Fibroblast of lung (primary cell): ENCODE measurements at regions not wholly inside any gene's neighbourhood (a gene's known extent, or its start where the extent isn't known, plus 50 kb on each side); places are given as distances from the start of the nearest gene placed in this dataset.

Experiments
- DNase-seq, 2 donors: peaks; one replicate each; pipeline versions ENCODE4 v3.0.0 to v3.0.0-alpha.2; 2010; ENCODE audit warnings: low read depth in 2 of 2
- H2AFZ ChIP-seq: 2 replicates; pipeline ENCODE4 v1.5.1; 2012; ENCODE audit warnings: low read length, control low read depth, inconsistent platforms
- H3K27ac ChIP-seq: 2 replicates; pipeline ENCODE4 v1.5.1; 2011; ENCODE audit warnings: low read length, control low read depth; ENCODE audit not compliant: insufficient read depth
- H3K27me3 ChIP-seq: 2 replicates; pipeline ENCODE4 v1.5.1; 2011; ENCODE audit warnings: mild to moderate bottlenecking, low read length; ENCODE audit not compliant: control insufficient read depth, insufficient read depth
- H3K36me3 ChIP-seq: 2 replicates; pipeline ENCODE4 v1.5.1; 2011; ENCODE audit warnings: low read length; ENCODE audit not compliant: control insufficient read depth, insufficient read depth
- H3K4me1 ChIP-seq: 2 replicates; pipeline ENCODE4 v1.5.1; 2011; ENCODE audit warnings: low read length; ENCODE audit not compliant: control insufficient read depth, insufficient read depth; ENCODE audit errors: extremely low read depth
- H3K4me2 ChIP-seq: 2 replicates; pipeline ENCODE4 v1.5.1; 2011; ENCODE audit warnings: low read length, control low read depth; ENCODE audit not compliant: insufficient read depth; ENCODE audit errors: extremely low read depth
- H3K4me3 ChIP-seq, 4 experiments: fragments of 200-600 bp in 1 of 4; sonication (generic) in 1 of 4; replicated peaks in 1 of 4; 2 replicates each; pipeline ENCODE4 v1.5.1; 2011 to 2016; ENCODE audit warnings: low read length in 4 of 4, low read depth in 3 of 4, mild to moderate bottlenecking in 3 of 4, control low read depth in 2 of 4, inconsistent platforms in 1 of 4, mixed read lengths in 1 of 4; ENCODE audit not compliant: insufficient read depth in 1 of 4; ENCODE audit errors: control extremely low read depth in 1 of 4
- H3K79me2 ChIP-seq: 2 replicates; pipeline ENCODE4 v1.5.1; 2012; ENCODE audit warnings: mild to moderate bottlenecking, low read length, inconsistent platforms; ENCODE audit not compliant: control insufficient read depth, insufficient read depth
- H3K9ac ChIP-seq: 2 replicates; pipeline ENCODE4 v1.5.1; 2011; ENCODE audit warnings: mild to moderate bottlenecking, low read length, control low read depth; ENCODE audit not compliant: insufficient read depth
- H3K9me3 ChIP-seq: 2 replicates; pipeline ENCODE4 v1.5.1; 2012; ENCODE audit warnings: low read depth, low read length; ENCODE audit not compliant: control insufficient read depth, insufficient read depth
- H4K20me1 ChIP-seq: 2 replicates; pipeline ENCODE4 v1.5.1; 2011; ENCODE audit warnings: low read length; ENCODE audit not compliant: control insufficient read depth, insufficient read depth; ENCODE audit errors: extremely low read depth
- EZH2 ChIP-seq: IDR thresholded peaks from 2 replicates; pipeline ENCODE4 v1.5.1; 2012; ENCODE audit warnings: low read length, control low read depth, mild to moderate bottlenecking; ENCODE audit errors: missing control alignments
- TF ChIP-seq, protein P1 (sequence below), 2 donors: IDR thresholded peaks in 1 of 2; conservative IDR thresholded peaks in 1 of 2; 1 replicate in 1 of 2; 2 replicates in 1 of 2; pipeline ENCODE4 v1.5.1; 2011 to 2012; ENCODE audit warnings: low read length in 2 of 2, control low read depth in 1 of 2, inconsistent platforms in 1 of 2, low read depth in 1 of 2, mild to moderate bottlenecking in 1 of 2

DNA sequence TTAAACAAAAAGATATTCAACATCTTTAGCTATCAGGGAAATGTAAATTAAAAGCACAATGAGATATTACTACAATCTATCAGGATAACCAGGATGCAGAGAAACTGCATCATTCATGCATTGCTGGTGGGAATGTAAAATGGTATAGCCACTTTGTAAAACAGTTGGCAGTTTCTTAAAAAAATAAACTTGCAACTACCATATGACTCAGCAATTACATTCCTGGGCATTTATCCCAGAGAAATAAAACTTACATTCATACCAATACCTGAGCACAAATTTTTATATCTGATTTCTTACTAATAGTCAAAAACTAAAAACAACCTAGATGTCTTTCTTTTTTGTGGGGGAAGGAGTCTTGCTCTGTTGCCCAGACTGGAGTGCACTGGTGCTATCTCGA lies 190.3 kb upstream of the TAB2 start:
- Histone ChIP-seq H3K9ac (no peak overlapping the region), H3K4me3 (no peak overlapping the region), H2AFZ (no peak overlapping the region), H3K36me3 (no peaks in the 10 kb centered on the region), H3K4me1 (peaks cover 5% of the 10 kb centered on the region), H3K4me2 (no peak overlapping the region), H4K20me1 (no peaks in the 10 kb centered on the region), H3K27ac (no peak overlapping the region), H3K9me3 (no peaks in the 10 kb centered on the region), H3K79me2 (no peaks in the 10 kb centered on the region), H3K27me3 (no peaks in the 10 kb centered on the region)
- TF ChIP-seq EZH2 = no peak
- TF ChIP-seq, protein P1, sequence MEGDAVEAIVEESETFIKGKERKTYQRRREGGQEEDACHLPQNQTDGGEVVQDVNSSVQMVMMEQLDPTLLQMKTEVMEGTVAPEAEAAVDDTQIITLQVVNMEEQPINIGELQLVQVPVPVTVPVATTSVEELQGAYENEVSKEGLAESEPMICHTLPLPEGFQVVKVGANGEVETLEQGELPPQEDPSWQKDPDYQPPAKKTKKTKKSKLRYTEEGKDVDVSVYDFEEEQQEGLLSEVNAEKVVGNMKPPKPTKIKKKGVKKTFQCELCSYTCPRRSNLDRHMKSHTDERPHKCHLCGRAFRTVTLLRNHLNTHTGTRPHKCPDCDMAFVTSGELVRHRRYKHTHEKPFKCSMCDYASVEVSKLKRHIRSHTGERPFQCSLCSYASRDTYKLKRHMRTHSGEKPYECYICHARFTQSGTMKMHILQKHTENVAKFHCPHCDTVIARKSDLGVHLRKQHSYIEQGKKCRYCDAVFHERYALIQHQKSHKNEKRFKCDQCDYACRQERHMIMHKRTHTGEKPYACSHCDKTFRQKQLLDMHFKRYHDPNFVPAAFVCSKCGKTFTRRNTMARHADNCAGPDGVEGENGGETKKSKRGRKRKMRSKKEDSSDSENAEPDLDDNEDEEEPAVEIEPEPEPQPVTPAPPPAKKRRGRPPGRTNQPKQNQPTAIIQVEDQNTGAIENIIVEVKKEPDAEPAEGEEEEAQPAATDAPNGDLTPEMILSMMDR (conservative IDR thresholded peaks at IDR 0.05 in 1 of 2, IDR thresholded peaks at IDR 0.05 in 1 of 2; ENCODE audit: low read depth in 1 of 2, low read length in 2 of 2) = no peak
- peak; percentile 73 to 81 for DNase-seq

DNA sequence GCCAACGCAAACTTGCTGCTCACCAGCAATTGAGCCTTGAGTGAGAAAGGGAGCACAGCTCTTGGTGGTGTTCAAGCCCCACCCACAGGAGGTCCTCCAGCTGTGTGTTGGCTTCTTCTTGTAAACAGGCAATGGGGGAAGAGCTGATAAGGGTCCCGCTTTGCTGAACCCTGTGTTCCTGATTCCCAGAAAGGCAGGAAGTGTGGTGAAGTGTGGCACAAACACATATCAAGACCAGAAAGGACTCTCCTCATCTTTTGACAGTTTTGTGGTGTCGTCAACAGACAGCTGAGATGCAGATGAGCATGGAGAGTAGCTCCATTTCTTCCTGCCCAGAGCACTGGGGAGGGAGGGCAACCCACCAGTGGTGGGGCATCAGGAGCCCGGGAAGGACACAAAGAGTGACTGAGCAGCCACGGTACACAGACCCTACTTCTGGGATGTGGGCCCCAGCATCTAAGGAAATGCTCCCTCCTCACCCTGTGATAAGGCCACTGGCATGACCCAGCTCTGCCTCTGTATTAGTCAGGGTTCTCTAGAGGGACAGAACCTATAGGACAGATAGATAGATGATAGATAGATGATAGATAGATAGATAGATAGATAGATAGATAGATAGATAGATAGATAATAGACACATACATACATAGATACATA lies 188.9 kb upstream of the TAB2 start:
- Histone ChIP-seq H2AFZ (peak overlapping the region; percentile 35), H3K4me2 (no peak overlapping the region)

DNA sequence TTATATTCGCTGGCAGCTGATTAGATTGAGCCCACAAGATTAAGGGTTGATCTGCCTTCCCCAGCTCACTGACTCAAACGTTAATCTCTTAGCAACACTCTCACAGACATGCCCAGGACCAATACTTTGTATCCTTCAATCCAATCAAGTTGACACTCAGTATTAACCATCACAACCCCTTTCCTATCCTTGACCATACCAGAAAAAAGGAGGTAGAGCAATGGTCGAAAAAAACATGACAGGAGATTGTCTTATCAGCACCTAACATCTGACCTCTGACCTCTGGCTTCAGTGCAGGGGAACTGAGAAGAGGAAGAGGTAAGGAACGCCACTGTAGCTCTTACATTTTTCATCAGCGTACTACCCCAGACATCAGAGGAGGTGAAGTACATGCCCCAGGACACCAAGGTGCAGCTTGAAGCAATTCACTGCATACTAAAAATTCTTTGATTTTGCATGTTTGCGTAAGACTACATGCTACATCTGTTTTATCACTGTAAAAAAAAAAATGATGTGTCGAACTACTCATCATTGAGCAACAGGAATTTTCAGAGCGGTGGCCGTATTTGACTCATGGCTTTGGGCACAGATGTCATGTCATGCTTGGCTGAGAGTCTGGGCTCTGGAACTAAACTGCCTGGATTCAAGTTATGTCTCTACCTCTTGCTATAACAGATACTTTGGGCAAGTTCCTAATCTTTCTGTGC lies 188.0 kb upstream of the TAB2 start:
- peak overlapping the region; percentile 15 for H3K4me2 ChIP-seq
- no peaks in the 10 kb centered on the region for H4K20me1 ChIP-seq
- no peaks in the 10 kb centered on the region for H3K27me3 ChIP-seq
- H3K4me3 ChIP-seq = no peak overlapping the region
- no peak overlapping the region for H3K27ac ChIP-seq
- H3K9me3 ChIP-seq = no peaks in the 10 kb centered on the region
- H3K79me2 ChIP-seq = no peaks in the 10 kb centered on the region
- DNase-seq = peak; percentile 61 to 75
- H3K36me3 ChIP-seq = no peaks in the 10 kb centered on the region
- TF ChIP-seq, protein P1 (conservative IDR thresholded peaks at IDR 0.05 in 1 of 2, IDR thresholded peaks at IDR 0.05 in 1 of 2; ENCODE audit: low read depth in 1 of 2, low read length in 2 of 2) = no peak
- no peak for TF ChIP-seq EZH2
- no peak overlapping the region for H2AFZ ChIP-seq
- H3K9ac ChIP-seq = no peak overlapping the region
- H3K4me1 ChIP-seq = peaks cover 5% of the 10 kb centered on the region

More for the DNA sequence above, 188.9 kb upstream of the TAB2 start:
- no peaks in the 10 kb centered on the region for H3K9me3 ChIP-seq
- H3K36me3 ChIP-seq = no peaks in the 10 kb centered on the region
- H3K27ac ChIP-seq = no peak overlapping the region
- H4K20me1 ChIP-seq = no peaks in the 10 kb centered on the region
- peak in 1 of 2 donors; percentile 51 for DNase-seq
- H3K27me3 ChIP-seq = no peaks in the 10 kb centered on the region
- no peak for TF ChIP-seq EZH2
- TF ChIP-seq, protein P1 (conservative IDR thresholded peaks at IDR 0.05 in 1 of 2, IDR thresholded peaks at IDR 0.05 in 1 of 2; ENCODE audit: low read depth in 1 of 2, low read length in 2 of 2) = no peak
- H3K4me1 ChIP-seq = peaks cover 5% of the 10 kb centered on the region
- no peak overlapping the region for H3K4me3 ChIP-seq
- no peaks in the 10 kb centered on the region for H3K79me2 ChIP-seq
- H3K9ac ChIP-seq = no peak overlapping the region
